ENCODE measurements at regions not wholly inside any gene's neighbourhood (a gene's known extent, or its start where the extent isn't known, plus 50 kb on each side); places are given as distances from the start of the nearest gene placed in this dataset.

- no peaks in the 10 kb centered on the region for H3K4me1 ChIP-seq
- no peaks in the 10 kb centered on the region for H3K9me3 ChIP-seq
- H3K4me3 ChIP-seq: no peak overlapping the region
- intact Hi-C loops (cut with DNase I; ENCODE audit: low total_unique reads): no loop called here
- H3K36me3 ChIP-seq (ENCODE audit: low read depth, missing control alignments): no peaks in the 10 kb centered on the region
- no peaks in the 10 kb centered on the region for H3K27me3 ChIP-seq
- 81 to 86% methylated on average over 1 of the region's 1 CpG for WGBS, 2 donors
- no peak overlapping the region for H3K27ac ChIP-seq
- DNase-seq: no peak
- TF ChIP-seq POLR2A (IDR thresholded peaks at IDR 0.05): no peak
- no peak for TF ChIP-seq CTCF (IDR thresholded peaks at IDR 0.05)
These were observed 75.7 kb upstream of the PTCHD4 start for GRCh38 chr6:48186746-48187145.

- Histone ChIP-seq H3K4me1 (no peaks in the 10 kb centered on the region), H3K27me3 (no peaks in the 10 kb centered on the region), H3K27ac (no peak overlapping the region), H3K36me3 (ENCODE audit: low read depth, missing control alignments) (no peaks in the 10 kb centered on the region), H3K9me3 (no peaks in the 10 kb centered on the region), H3K4me3 (no peak overlapping the region)
- intact Hi-C loops (cut with DNase I; ENCODE audit: low total_unique reads): no loop called here
- TF ChIP-seq POLR2A (IDR thresholded peaks at IDR 0.05) (no peak), CTCF (IDR thresholded peaks at IDR 0.05) (no peak)
- no peak for DNase-seq
These were observed 73.7 kb upstream of the PTCHD4 start for GRCh38 chr6:48184648-48185047.

- TF ChIP-seq POLR2A (IDR thresholded peaks at IDR 0.05): no peak
- DNase-seq: no peak
- H3K27me3 ChIP-seq: no peaks in the 10 kb centered on the region
- WGBS, 2 donors: 72 to 77% methylated on average over 4 of the region's 4 CpGs
- H3K9me3 ChIP-seq: no peaks in the 10 kb centered on the region
- no peaks in the 10 kb centered on the region for H3K36me3 ChIP-seq (ENCODE audit: low read depth, missing control alignments)
- H3K4me1 ChIP-seq: no peaks in the 10 kb centered on the region
- no peak overlapping the region for H3K27ac ChIP-seq
- intact Hi-C loops (cut with DNase I; ENCODE audit: low total_unique reads): no loop called here
- no peak overlapping the region for H3K4me3 ChIP-seq
These were observed 73.0 kb upstream of the PTCHD4 start for GRCh38 chr6:48183811-48184605.

- DNase-seq: no peak
- Histone ChIP-seq H3K27me3 (no peaks in the 10 kb centered on the region), H3K4me1 (no peaks in the 10 kb centered on the region), H3K9me3 (no peaks in the 10 kb centered on the region), H3K4me3 (no peak overlapping the region), H3K27ac (no peak overlapping the region), H3K36me3 (ENCODE audit: low read depth, missing control alignments) (no peaks in the 10 kb centered on the region)
- intact Hi-C loops (cut with DNase I; ENCODE audit: low total_unique reads): no loop called here
- no peak for TF ChIP-seq CTCF (IDR thresholded peaks at IDR 0.05)
- WGBS, 2 donors: 91 to 94% methylated on average over 1 of the region's 1 CpG
These were observed 72.2 kb upstream of the PTCHD4 start for GRCh38 chr6:48183178-48183577.

- H3K36me3 ChIP-seq (ENCODE audit: low read depth, missing control alignments): no peaks in the 10 kb centered on the region
- no peaks in the 10 kb centered on the region for H3K4me1 ChIP-seq
- no peak for DNase-seq
- no peak overlapping the region for H3K27ac ChIP-seq
- H3K27me3 ChIP-seq: no peaks in the 10 kb centered on the region
- intact Hi-C loops (cut with DNase I; ENCODE audit: low total_unique reads): no loop called here
- H3K4me3 ChIP-seq: no peak overlapping the region
- whole genome bisulfite sequencing, 2 donors: 86 to 89% methylated on average over 2 of the region's 2 CpGs
- no peak for TF ChIP-seq POLR2A (IDR thresholded peaks at IDR 0.05)
- TF ChIP-seq CTCF (IDR thresholded peaks at IDR 0.05): no peak
- H3K9me3 ChIP-seq: no peaks in the 10 kb centered on the region
These were observed 67.7 kb upstream of the PTCHD4 start for GRCh38 chr6:48178700-48179099.

Data from testis (tissue), 2 donors.